ENCODE measurements at regions not wholly inside any gene's neighbourhood (a gene's known extent, or its start where the extent isn't known, plus 50 kb on each side); places are given as distances from the start of the nearest gene placed in this dataset.
"Not testable (repeated sequence)": the region's sequence is repeated elsewhere in the genome, so short reads cannot be mapped to it uniquely, and the experiment has no call there.

DNA sequence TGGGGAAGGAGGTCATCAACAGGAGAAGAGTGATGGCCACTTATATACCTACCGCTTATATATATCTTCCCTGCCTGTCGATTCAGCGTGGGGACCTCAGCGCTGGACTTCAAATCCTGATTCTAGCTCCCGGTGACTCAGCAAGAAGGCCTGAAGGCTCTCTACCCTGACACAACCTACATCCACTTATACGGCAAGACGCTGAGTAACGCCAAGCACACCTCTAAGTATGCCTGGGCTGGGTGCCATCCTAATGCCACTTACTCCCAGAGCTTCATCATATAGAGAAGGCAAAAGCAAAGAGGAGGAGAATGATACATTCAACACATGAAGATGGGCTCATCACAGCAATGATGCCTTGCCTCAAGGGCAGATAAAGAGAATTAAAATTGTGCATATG, 198.3 kb downstream of the CHIC2 start:
- no peak for DNase-seq (ENCODE audit: low spot score)

DNA sequence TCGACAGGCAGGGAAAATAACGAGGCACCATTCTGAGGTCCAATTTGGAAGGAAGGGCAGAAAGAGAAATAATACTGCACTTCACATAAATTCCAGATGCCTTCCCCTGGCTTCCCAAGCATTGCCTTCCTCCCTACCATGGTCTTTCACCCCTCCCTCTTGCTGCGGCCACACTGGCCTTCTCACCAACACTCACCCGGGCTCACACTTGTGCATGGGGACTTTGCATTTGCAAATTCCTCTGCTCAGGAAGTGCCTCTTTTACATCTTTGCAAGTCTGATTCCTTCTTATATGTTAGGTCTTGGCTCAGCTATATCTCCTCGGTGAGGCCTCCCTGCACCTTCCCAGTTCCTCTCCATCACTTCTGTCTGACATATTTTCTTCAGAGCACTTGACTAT, 199.4 kb downstream of the CHIC2 start:
- no peak for DNase-seq (ENCODE audit: low spot score)

DNA sequence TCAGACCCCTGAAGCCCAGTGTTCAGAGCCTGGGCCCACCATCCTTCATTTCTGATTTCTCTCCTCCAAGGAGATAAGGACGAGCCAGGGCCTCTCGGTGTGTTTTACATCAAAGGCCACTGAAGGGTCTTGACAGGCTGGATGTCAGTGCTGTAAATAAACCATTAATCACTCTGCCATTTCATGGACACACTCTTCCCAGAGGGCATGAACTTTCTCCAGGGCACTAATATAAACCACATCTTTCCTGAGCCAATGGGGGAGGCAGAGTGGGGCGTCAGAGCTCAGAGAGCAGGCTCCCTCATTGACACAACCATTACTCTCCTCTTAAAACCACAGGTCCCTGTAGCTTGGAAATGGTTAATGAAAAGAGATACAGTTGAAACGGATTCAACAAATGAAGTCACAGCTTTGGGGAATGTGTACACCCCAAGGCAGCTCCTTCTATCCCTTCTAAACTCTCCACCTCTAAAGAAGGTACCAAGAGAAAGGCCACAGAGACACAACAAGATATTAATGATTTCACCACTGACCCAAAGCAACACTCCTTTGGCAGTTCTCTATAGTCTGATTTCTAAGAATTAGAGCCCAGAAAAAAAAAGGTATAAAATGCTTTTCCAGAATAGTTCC, 200.6 kb downstream of the CHIC2 start:
- DNase-seq (ENCODE audit: low spot score), result no peak

DNA sequence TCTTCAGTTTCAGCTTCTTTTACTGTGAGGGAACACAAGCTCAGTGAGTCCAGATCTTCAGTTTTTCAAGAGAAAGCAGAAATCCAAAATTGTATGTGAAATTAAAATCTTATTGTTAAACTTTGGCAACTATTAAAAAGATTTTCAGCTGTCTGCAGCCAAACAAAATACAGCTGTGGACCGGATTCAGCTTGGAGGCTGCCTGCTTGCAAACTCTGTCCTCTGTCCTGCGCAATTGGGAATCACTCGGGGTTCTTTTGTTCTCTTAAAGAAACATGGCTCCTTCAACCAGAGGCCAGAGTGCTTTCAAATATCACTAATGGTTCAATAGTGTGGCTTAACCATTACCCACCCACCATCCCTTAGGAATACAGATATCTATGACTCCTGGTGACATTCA, 201.2 kb downstream of the CHIC2 start:
- DNase-seq (ENCODE audit: low spot score), result no peak

DNA sequence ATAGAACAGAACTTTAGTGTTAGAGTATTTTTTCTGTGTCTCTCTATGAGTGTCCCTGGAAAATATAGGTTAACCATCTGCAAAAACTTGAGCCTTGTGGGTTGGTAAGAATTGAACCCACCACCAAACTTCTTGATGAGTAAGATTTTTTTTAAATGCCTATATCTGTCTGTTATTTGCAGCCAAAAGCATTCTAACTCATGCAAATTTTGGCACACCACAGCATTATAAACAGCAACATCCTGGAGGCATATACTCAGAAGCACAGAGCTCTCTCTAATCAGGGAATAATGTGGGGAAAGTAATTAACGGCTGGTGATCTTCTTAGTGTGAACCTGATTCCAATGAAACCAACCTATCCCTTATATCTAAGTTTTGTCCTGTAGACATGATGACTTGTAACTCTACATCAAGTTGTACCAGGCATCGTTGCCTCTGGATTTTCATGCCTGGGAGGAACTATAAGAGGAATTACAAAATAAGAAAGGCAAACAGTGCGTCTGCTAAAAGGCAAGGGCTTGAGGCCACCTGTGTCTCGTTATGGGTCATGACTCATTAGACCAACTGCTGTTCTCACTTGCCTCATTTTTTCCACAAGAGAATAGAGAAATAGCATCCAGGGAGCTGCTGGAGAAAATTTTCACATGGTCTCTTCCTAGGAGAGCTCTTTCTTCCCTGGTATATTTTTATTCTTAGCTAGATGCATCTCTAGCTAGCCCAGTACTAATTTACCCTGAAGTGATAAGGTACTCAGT, 202.4 kb downstream of the CHIC2 start:
- DNase-seq (ENCODE audit: low spot score), result no peak

DNA sequence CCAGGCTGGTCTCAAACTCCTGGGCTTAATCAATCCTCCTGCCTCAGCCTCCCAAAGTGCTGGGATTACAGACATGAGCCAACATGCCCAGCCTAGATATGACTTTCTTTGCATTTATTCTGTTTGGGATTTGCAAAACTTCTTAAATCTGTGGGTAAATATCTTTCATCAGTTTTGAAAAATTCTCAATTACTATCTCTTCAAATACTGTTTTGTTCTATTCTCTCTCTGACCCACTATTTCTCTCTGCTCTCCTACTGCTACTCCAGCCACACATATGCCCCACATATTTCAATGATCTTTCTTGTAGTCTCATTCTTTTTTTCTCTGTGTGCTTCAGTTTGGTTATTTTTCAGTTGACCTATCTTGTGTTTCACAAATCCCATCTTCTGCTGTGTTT, 205.1 kb downstream of the CHIC2 start:
- DNase-seq (ENCODE audit: low spot score), result no peak

DNA sequence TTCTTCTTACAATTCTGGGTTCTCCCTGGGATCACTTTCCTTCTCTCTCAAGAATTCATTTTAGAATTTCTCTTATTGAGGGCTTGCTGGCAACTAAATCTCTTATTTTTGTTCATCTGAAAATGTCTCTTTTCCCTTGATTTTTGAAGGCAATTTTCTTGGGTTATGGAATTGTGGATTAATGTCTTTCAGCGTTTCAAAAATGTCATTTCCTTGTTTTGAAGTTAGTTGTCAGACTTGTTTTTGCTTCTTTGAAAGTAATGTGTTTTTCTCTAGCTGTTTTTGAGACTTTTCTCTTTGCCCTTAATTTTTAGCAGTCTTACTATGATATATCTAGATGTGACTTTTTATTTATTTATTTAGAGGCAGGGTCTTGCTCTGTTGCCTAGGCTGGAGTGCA, 205.7 kb downstream of the CHIC2 start:
- no peak for DNase-seq (ENCODE audit: low spot score)

DNA sequence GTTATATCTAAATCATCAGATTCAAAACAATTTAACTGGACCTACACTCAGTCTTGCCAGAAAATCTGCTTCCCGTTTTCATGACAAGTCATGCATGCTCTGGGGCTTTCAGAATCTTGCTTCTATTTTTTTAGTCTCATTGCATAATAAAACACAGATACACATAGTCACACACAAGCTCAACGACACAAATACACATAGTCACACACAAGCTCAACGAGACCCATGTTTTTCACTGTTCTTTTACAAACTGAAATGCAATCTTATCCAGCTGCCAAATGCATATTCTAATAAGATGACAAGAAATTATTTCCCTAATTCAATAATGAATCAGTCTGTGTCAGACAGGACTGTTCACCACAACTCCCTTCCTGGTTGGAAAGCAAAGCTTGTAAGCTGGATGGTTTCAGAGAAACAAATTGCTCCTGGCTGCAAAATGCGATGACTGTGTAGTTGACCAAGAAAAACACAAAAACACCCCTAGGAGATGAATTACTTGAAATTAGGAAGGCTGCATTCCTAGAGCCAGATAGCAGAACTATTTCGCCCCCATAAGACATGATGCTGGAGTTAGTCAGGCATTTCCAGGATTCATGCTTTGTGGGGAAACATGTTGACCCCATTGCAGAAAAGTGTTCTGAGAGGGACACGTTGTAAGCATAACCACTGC, 208.7 kb downstream of the CHIC2 start:
- DNase-seq (ENCODE audit: low spot score), result no peak

DNA sequence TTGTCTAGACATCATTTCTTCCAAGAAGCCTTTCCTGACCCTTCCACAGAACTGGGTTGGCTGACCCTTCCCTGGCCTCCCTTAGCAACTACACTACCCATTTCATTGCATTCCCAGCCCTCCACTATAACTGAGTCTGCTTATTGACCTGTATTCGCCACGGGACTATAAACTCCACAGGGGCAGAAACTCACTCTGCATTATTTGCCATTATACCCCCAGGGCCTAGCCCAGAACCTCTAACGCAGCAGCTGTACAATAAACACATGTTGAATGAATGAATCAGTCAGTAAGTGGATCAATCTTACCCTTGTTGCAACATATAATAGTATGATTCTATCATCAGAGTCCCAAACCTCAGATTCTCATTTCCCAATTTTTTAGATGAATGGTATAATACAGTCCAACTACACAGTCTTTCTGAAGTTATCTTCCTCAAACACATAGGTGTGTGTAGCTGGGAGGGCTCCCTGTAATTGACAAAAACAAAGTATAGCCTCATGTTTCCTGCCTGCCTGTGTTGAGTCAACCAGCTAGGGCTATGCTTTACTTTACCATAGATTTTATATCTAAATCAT, 209.3 kb downstream of the CHIC2 start:
- no peak for DNase-seq (ENCODE audit: low spot score)

DNA sequence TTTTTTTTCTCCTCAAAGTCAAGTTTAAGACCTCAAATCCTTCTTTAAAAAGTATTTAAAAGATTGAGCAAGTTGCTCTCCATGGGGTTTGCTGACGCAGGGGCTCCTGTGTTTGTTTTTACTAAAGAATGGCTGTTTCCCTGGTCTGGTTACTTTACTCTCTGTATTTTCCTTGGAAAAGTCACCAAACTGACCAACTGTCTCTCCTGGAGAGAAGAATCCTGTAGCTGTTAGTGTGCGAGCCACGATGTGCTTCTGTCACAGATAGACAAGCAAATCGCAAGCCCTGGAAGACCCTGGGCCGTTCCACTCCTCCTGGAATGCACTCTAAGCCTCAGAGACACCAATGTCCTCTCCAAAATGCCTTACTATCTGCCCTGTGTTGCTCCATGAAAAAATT, 212.1 kb downstream of the CHIC2 start:
- DNase-seq (ENCODE audit: low spot score), result no peak

DNA sequence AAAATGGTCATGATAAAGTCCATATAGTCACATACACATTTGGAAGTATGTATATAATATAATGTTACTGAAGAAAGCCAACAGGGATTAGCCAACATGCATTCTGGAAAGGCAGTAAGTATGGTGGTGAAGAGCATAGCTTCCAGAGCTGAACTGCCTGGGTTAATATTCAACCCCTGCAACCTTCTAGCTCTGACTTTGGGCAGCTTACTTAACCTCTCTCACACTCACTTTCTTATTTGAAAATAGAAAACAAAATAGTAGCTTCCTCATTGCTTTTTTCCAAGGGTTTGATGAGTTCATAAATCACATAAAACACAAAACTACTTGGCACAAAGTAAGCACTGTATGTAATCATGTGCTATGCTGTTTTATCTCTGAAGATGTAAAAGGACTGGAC, 216.4 kb downstream of the CHIC2 start:
- DNase-seq (ENCODE audit: low spot score), result no peak

DNA sequence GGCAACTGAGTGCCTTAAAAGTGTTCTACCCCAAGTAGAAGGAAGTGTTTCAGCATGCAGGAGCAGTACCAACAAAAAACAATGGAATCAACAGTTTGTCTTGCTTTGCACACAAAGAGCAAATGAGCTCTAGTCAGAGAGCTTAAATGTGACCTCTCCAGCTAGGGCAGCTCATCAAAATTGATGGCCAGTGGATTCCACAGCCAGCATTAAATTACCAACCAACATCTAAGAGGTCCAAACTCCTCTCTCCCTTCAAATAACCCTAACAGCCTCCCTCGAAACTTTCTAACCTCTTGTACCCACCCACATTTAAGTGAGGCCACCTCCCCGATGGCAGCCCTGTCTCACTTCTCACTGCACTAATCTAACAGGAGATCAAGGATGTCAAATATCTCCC, 219.9 kb downstream of the CHIC2 start:
- DNase-seq (ENCODE audit: low spot score), result no peak

DNA sequence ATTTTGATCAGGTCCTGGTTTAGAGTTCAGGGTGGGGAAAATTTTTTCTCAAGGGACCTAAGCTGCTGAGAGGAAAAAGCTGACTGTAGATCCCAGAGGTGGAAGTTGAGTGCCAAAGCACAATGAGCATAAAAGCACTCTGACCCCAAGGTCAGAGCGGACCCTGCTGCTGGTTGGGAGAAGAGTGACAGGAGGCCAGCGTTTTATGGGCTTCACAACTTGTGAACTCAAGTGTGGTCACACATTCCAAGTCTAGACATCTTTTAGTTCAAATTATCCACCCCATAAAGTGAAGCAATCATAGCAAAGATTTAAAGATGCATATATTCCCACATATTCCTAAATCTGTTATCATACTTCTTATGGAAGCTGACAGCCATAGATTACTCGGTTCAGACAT, 220.3 kb downstream of the CHIC2 start:
- no peak for DNase-seq (ENCODE audit: low spot score)

DNA sequence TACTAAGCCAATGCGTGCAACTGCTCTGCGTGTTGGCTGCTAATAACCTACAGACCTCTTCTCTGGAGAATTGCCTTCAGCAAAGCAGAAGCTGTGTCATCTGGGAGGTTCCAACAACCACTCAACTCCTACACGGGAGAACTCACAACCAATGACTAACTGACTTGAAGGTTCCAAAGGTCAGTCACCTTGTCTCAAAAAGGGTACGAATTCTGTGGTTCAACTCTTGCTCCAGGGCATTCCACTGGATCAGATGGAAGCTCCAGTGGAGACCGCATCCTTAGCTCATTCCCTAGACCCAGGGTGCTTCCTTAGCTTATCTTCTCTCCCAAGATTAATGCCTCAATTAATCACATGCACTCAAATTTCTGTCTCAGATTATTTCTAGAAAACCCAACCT, 222.7 kb downstream of the CHIC2 start:
- no peak for DNase-seq (ENCODE audit: low spot score)

DNA sequence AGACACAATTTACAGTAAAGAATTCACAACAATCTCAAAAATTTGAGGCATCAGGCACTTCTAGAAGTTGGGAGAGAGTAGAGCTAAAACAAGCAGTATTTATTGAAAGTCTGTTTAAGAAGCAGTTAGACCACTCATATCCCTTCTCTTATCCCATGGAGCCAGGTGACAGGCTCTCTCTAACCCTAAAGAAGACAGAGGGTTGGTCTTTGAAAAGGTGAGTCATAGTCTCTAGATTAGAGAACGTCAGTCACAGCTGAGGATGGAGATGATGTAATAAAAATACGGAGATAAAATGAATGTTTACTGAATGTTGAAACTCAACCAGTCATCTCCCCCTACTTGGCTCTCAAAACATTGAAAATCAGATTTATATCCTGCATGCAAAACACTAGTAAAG, 223.8 kb downstream of the CHIC2 start:
- no peak for DNase-seq (ENCODE audit: low spot score)

DNA sequence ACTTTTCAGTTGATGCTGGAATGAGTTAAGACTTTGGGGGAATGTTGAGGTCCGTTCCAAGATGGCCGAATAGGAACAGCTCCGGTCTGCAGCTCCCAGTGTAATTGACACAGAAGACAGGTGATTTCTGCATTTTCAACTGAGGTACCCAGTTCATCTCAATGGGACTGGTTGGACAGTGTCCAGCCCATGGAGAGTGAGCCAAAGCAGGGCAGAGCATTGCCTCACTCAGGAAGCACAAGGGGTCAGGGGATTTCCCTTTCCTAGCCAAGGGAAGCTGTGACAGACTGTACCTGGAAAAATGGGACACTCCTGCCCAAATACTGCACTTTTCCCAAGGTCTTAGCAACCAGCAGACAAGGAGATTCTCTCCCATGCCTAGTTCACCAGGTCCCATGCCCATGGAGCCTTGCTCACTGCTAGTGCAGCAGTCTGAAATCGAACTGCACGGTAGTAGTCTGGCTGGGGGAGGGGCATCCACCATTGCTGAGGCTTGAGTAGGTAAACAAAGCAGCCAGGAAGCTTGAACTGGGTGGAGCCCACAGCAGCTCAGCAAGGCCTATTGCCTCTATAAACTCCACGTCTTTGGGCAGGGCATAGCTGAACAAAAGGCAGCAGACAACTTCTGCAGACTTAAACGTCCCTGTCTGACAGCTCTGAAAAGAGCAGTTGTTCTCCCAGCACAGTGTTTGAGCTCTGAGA, 231.0 kb downstream of the CHIC2 start:
- DNase-seq (ENCODE audit: low spot score), result not testable (repeated sequence)

DNA sequence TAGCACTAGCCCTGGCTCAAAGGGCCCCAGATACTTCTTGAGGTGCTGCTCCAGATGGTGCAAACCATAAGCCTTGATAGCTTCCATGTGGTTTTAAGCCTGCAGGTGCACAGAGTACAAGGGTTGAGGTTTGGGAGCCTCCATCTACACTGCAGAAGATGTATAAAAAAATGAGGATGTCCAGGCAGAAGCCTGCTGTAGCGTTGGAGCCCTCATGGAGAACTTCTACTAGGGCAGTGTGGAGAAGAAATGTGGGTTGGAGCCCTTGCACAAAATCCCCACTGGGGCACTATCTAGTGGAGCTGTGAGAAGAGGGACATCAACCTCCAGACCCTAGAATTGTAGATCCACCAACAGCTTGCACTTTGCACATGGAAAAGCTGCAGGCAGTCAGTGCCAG, 231.9 kb downstream of the CHIC2 start:
- no peak for DNase-seq (ENCODE audit: low spot score)

DNA sequence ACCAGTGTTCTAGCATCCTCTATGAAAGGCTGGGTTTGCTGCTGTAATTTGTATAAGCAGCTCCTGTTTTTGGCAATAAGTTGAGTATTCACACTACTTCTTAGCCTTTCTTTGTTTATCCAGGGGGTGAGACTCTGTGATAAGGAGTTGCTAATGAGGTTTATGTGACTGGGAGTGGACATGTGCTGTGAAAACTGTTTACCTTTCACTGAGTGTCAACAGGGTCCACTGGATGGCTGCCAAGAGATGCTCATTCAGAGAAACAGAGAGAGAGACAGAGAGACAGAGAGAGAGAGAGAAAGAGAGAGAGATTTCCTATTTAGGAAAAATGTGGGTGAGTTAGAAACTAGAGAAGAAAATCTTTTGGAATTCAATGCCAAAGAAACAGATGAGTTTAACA, 233.9 kb downstream of the CHIC2 start:
- no peak for DNase-seq (ENCODE audit: low spot score)

DNA sequence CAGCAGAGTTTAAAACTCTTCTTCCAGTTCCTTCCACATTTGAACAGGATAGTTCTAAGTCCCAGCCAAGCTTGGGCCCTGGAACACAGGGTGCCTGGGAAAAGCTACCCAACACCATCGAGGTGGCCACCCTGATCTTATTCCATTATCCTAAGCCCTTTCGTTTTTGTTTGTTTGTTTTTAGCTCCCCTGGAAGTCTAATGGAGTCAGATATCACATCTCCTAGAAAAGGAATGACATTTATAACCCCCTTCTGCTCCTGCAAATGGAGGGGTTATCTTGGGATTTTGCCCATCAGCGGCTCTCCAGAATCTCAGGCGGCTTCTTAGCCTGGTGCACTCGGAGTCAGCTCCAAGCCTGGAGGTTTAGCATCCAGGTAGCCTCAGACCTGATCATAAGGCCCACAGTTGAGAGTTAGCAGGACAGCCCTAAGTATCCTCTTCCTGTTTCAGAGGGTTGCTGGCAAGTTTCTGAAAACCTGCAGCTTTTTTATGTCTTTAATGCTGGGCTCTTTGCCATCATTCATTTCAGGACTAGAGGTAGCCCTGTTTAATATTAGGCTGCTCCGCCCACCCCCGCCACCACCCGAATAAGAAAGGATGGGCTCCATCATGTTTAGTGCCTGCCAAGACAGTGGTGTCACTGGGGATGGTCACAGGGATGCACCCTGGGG, 230.0 kb upstream of the LNX1 start:
- DNase-seq (ENCODE audit: low spot score), result no peak

DNA sequence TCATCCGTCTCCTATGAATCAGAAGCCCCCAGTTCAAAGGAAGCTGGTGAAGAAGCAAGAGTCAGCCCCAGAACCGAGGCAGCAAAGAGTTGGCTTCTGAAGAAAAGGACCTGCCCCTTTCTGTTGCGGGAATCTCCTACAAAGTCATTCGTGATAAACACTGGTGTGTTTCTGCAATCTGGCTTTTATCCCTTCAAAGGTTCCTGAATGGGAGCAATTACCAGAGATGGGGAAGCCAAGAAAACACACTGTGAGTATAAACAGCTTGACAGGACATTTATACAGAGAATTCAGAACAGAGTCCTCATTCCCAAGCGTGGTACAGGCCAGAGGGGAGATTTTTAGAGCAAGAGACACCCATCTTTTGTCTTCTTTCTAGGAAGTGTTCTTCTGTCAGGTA, 226.8 kb upstream of the LNX1 start:
- no peak for DNase-seq (ENCODE audit: low spot score)

DNA sequence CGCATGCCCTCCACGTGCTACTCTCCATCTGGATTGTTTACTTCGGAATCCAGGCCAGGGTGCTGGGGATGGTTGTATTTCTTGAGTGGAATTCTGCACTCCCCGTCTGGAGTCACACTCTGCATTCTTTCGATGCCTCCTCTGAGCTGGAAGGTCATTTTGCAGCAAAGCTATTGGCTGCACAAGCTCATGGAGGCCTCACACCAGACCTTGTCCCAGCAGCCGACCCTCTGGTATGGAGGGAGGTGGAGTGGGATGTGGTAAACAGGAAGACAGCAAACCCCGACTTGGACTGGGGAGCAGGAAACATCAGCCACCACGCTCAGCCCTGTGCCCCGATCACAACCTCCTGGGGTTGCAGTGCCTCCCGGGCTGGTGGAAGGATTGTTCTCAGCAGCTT, 225.3 kb upstream of the LNX1 start:
- DNase-seq (ENCODE audit: low spot score), result no peak

DNA sequence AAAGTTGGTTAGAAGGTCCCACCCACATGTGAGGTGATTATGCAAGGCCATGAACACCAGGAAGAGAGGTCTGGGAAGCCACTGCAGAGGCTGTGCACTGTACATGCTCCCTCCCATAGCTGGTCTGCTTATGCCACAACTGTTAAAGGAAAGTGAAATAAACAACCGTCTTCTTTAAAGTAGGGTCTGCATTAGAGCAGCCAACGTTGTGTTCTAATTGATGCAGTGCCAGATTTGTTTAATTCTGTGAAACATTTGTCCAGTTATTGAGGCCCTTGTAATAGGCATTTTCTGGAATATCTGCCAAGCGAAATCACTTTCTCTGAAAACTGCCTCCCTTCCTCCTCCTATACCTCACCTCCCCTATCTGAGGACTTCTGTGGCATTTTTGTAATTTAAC, 224.0 kb upstream of the LNX1 start:
- no peak for DNase-seq (ENCODE audit: low spot score)
